Epithelial cell of esophagus (primary cell): ENCODE measurements at regions not wholly inside any gene's neighbourhood (a gene's known extent, or its start where the extent isn't known, plus 50 kb on each side); places are given as distances from the start of the nearest gene placed in this dataset.

Experiments used
- DNase-seq: peaks from one replicate; pipeline ENCODE4 v3.0.0; 2010; ENCODE audit warnings: low read depth
- H3K4me3 ChIP-seq: 2 replicates; pipeline ENCODE4 v1.5.1; 2011; ENCODE audit warnings: mild to moderate bottlenecking, low read length, control low read depth
- CTCF ChIP-seq: IDR thresholded peaks from 2 replicates; pipeline ENCODE4 v1.5.1; 2011; ENCODE audit warnings: low read depth, mild to moderate bottlenecking, low read length, control low read depth, inconsistent platforms; ENCODE audit not compliant: insufficient read depth; ENCODE audit errors: missing control alignments

- DNase-seq = no peak
- TF ChIP-seq CTCF = no peak
- H3K4me3 ChIP-seq = no peak overlapping the region
Observed at GRCh38 chr14:22487941-22488340, 101.1 kb downstream of the DAD1 start.

- DNase-seq = no peak
- no peak overlapping the region for H3K4me3 ChIP-seq
- TF ChIP-seq CTCF = no peak
Observed at GRCh38 chr14:22487401-22487800, 101.6 kb downstream of the DAD1 start.

GRCh38 chr14:22486675-22487074 lies 102.3 kb downstream of the DAD1 start:
- H3K4me3 ChIP-seq = no peak overlapping the region
- TF ChIP-seq CTCF = no peak
- no peak for DNase-seq

GRCh38 chr14:22485649-22486048 lies 103.4 kb downstream of the DAD1 start:
- H3K4me3 ChIP-seq = no peak overlapping the region
- no peak for DNase-seq
- no peak for TF ChIP-seq CTCF

GRCh38 chr14:22485178-22485577 lies 103.8 kb downstream of the DAD1 start:
- no peak overlapping the region for H3K4me3 ChIP-seq
- no peak for DNase-seq
- TF ChIP-seq CTCF = no peak

GRCh38 chr14:22484632-22485031 lies 104.4 kb downstream of the DAD1 start:
- H3K4me3 ChIP-seq = no peak overlapping the region
- no peak for DNase-seq
- TF ChIP-seq CTCF = no peak

- no peak overlapping the region for H3K4me3 ChIP-seq
- no peak for DNase-seq
- no peak for TF ChIP-seq CTCF
Observed at GRCh38 chr14:22483863-22484593, 105.0 kb downstream of the DAD1 start.
